Transverse colon (tissue), 4 donors: ENCODE measurements at regions not wholly inside any gene's neighbourhood (a gene's known extent, or its start where the extent isn't known, plus 50 kb on each side); places are given as distances from the start of the nearest gene placed in this dataset.

ENCODE experiments used
- DNase-seq: peaks from one replicate; pipeline ENCODE4 v3.0.0-alpha.2; 2019
- H3K27ac ChIP-seq, 4 donors: fragments of 200-600 bp; sonication (generic); 2 replicates each; pipeline ENCODE4 v1.5.1; 2016 to 2018; ENCODE audit warnings: inconsistent platforms in 4 of 4
- H3K27me3 ChIP-seq: fragments of 200-600 bp; sonication (generic); 2 replicates; pipeline ENCODE4 v1.5.1; 2017; ENCODE audit warnings: inconsistent platforms
- H3K36me3 ChIP-seq, 4 donors: fragments of 200-600 bp; sonication (generic); 2 replicates each; pipeline ENCODE4 v1.5.1; 2017 to 2019; ENCODE audit warnings: inconsistent platforms in 4 of 4
- H3K4me1 ChIP-seq, 4 donors: fragments of 200-600 bp; sonication (generic); 2 replicates each; pipeline ENCODE4 v1.5.1; 2017 to 2020; ENCODE audit warnings: inconsistent platforms in 4 of 4
- H3K4me3 ChIP-seq, 4 donors: fragments of 200-600 bp; sonication (generic); 1 replicate in 1 of 4; 2 replicates in 3 of 4; pipeline versions ENCODE4 v1.5.1 to v1.6.1; 2017 to 2019; ENCODE audit warnings: inconsistent platforms in 4 of 4
- H3K9me3 ChIP-seq, 2 donors: fragments of 200-600 bp; sonication (generic); 2 replicates each; pipeline ENCODE4 v1.5.1; 2017 to 2019; ENCODE audit warnings: inconsistent platforms in 2 of 2
- CTCF ChIP-seq, 5 experiments: fragments of 200-600 bp in 3 of 5; fragments of 450-650 bp in 2 of 5; sonication (generic) in 3 of 5; IDR thresholded peaks; 1 replicate in 2 of 5; 2 replicates in 3 of 5; pipeline ENCODE4 v1.5.1; 2016 to 2017; ENCODE audit warnings: antibody characterized with exemption in 5 of 5, inconsistent platforms in 3 of 5, mild to moderate bottlenecking in 2 of 5, moderate library complexity in 1 of 5
- EP300 ChIP-seq: sonication (generic); formaldehyde crosslinking; IDR thresholded peaks from one replicate; pipeline ENCODE4 v1.6.1; 2017; ENCODE audit warnings: antibody characterized with exemption, low read depth
- POLR2A ChIP-seq: fragments of 450-650 bp; IDR thresholded peaks from one replicate; pipeline ENCODE4 v1.6.1; 2016; ENCODE audit warnings: antibody characterized with exemption, mild to moderate bottlenecking, moderate library complexity
- POLR2AphosphoS5 ChIP-seq, 3 donors: sonication (generic); formaldehyde crosslinking; IDR thresholded peaks; one replicate each; pipeline ENCODE4 v1.6.1; 2016; ENCODE audit warnings: antibody characterized with exemption in 3 of 3
- WGBS, 2 donors: methylation state at CpG; one replicate each; pipeline ENCODE4 v1.1.5; 2018; ENCODE audit warnings: low coverage in 1 of 2; 5-methylcytosine and 5-hydroxymethylcytosine counted together
- in situ Hi-C, 4 donors: fragments of 200-750 bp; cut with MboI; loops; one replicate each; pipeline versions ENCODE4 v1.15.0 to v1.15.1; 2017; ENCODE audit warnings: low sequenced_read_pairs in 3 of 4, low pct_ligation_motif_present in 1 of 4, low pct_unique_long_range_greater_than_20kb in 1 of 4
- intact Hi-C: fragments of 100-400 bp; cut with DNase I; formaldehyde crosslinking; loops from one replicate; pipeline ENCODE4 v1.15.1; 2023; ENCODE audit warnings: low total_unique reads

GRCh38 chr4:175970724-175971123, 94.9 kb upstream of the WDR17 start:
- peak overlapping the region; percentile 49 to 65 (median 59) for H3K27ac ChIP-seq
- no peaks in the 10 kb centered on the region for H3K4me1 ChIP-seq
- in situ Hi-C loops: no loop called here
- 56 to 72% methylated on average over 8 of the region's 8 CpGs for WGBS, 2 donors
- no peak for DNase-seq
- no peaks in the 10 kb centered on the region for H3K36me3 ChIP-seq
- TF ChIP-seq EP300 (no peak), POLR2A (no peak), POLR2AphosphoS5 (IDR thresholded peaks at IDR 0.05) (no peak), CTCF (IDR thresholded peaks at IDR 0.05) (no peak)
- intact Hi-C loops: no loop called here
- peak overlapping the region in 2 of 4 donors; percentile 3 to 25 for H3K4me3 ChIP-seq
- no peaks in the 10 kb centered on the region for H3K9me3 ChIP-seq
- no peaks in the 10 kb centered on the region for H3K27me3 ChIP-seq

GRCh38 chr4:175971388-175972179, 94.1 kb upstream of the WDR17 start:
- intact Hi-C loops (no loop called here), in situ Hi-C loops (no loop called here)
- Histone ChIP-seq H3K27ac (peak overlapping the region; percentile 49 to 65 (median 59)), H3K4me3 (peak overlapping the region in 2 of 4 donors; percentile 3 to 25), H3K4me1 (no peaks in the 10 kb centered on the region), H3K36me3 (no peaks in the 10 kb centered on the region), H3K9me3 (no peaks in the 10 kb centered on the region), H3K27me3 (no peaks in the 10 kb centered on the region)
- 59 to 70% methylated on average over 11 of the region's 11 CpGs for WGBS, 2 donors
- DNase-seq: no peak
- TF ChIP-seq POLR2A (no peak), EP300 (no peak), CTCF (IDR thresholded peaks at IDR 0.05) (no peak), POLR2AphosphoS5 (IDR thresholded peaks at IDR 0.05) (no peak)

DNA sequence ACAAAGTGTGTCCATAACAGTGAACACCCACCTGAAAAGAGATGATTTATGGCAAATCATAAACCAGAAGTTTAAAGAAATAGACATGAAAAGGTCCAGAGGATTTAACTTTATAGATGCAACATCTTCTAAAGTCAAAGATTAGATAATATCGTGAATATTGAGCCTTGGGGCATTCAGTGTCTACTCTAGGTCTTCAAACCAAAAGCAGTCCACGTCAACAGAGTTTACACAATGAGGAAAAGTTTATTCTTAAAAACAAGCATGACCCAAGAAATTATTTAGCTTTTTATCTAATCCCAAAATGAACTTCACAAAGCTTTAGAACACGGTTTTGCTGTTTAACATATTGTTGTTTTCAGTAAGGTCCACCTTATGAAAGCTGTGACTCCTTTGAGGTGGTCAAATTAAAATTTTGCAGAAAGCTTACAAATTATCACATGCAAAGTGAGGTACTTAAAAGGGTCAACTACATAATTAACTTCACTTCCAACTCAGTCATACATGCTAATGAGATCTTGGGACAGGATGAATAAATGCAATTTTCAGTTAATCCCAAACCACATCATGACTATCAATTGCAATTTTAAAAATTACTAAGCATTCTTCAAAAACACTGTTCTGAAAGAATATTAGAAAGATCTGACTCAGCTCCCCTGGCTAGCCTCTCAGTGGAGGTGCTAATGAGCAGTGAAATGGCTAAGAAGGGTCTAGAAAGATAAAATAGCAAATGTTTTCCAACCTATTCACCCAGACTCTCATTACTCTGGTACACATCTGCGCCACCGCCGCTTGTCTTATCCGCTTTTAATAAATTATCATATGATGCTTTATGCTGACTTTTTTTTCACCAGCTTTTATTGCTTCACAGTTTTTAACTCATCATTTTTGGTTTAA, 92.4 kb upstream of the WDR17 start:
- 80 to 83% methylated on average over 7 of the region's 7 CpGs for WGBS, 2 donors
- TF ChIP-seq POLR2AphosphoS5 (IDR thresholded peaks at IDR 0.05) (no peak), CTCF (IDR thresholded peaks at IDR 0.05) (no peak), POLR2A (no peak), EP300 (no peak)
- Histone ChIP-seq H3K36me3 (no peaks in the 10 kb centered on the region), H3K9me3 (no peaks in the 10 kb centered on the region), H3K4me3 (no peak overlapping the region), H3K4me1 (no peaks in the 10 kb centered on the region), H3K27ac (no peak overlapping the region), H3K27me3 (no peaks in the 10 kb centered on the region)
- DNase-seq: no peak
- intact Hi-C loops (no loop called here), in situ Hi-C loops (no loop called here)

DNA sequence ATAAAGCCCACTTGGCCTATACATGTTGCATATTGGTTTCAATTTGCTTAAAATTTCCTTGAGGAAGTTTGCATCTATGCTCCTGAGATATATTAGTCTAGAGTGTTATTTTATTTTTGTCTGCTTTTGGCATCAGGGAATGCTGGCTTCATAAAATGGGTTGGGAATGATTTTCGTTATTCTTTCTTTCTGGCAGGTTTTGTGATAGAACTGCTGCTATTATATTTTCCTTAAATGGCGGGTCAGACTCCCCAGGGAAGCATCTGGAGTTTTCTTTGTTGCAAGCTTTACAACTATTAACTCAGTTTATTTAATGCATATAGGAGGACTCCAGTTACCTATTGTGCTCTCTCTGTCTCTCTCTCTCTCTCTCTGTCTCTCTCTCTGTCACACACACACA, 82.0 kb upstream of the WDR17 start:
- H3K27me3 ChIP-seq: no peaks in the 10 kb centered on the region
- no peak overlapping the region for H3K4me3 ChIP-seq
- H3K9me3 ChIP-seq: no peaks in the 10 kb centered on the region
- H3K27ac ChIP-seq: no peak overlapping the region
- in situ Hi-C loops (no loop called here), intact Hi-C loops (no loop called here)
- 67 to 68% methylated on average over 1 to 2 of the region's 2 CpGs for WGBS, 2 donors
- no peak for DNase-seq
- no peaks in the 10 kb centered on the region for H3K4me1 ChIP-seq
- no peaks in the 10 kb centered on the region for H3K36me3 ChIP-seq
- TF ChIP-seq POLR2AphosphoS5 (IDR thresholded peaks at IDR 0.05) (no peak), CTCF (IDR thresholded peaks at IDR 0.05) (no peak), EP300 (no peak), POLR2A (no peak)
